Natural killer cell (primary cell): ENCODE measurements at regions not wholly inside any gene's neighbourhood (a gene's known extent, or its start where the extent isn't known, plus 50 kb on each side); places are given as distances from the start of the nearest gene placed in this dataset.

Experiments
- ATAC-seq, 3 donors: fragments of 150-1000 bp in 2 of 3; fragments of 200-7000 bp in 1 of 3; cut with Tn5 transposase; 1 replicate in 1 of 3; 2 replicates in 2 of 3; pipeline ENCODE4 v1.10.0; 2021; ENCODE audit warnings: mild to moderate bottlenecking in 2 of 3, moderate library complexity in 2 of 3
- DNase-seq, 2 donors: peaks; one replicate each; pipeline versions ENCODE4 v3.0.0 to v3.0.0-alpha.2; 2013 to 2021; ENCODE audit warnings: mixed read lengths in 1 of 2
- H3K27ac ChIP-seq: one replicate; pipeline ENCODE4 v1.5.1; 2013; ENCODE audit warnings: mild to moderate bottlenecking, low read length
- H3K27me3 ChIP-seq: one replicate; pipeline ENCODE4 v1.6.1; 2013; ENCODE audit warnings: low read length; ENCODE audit not compliant: control insufficient read depth, insufficient read depth
- H3K36me3 ChIP-seq: one replicate; pipeline ENCODE4 v1.6.1; 2013; ENCODE audit warnings: low read length; ENCODE audit not compliant: control insufficient read depth, insufficient read depth
- H3K4me1 ChIP-seq: one replicate; pipeline ENCODE4 v1.6.1; 2013; ENCODE audit warnings: low read length; ENCODE audit not compliant: control insufficient read depth, insufficient read depth
- H3K4me3 ChIP-seq: one replicate; pipeline ENCODE4 v1.5.1; 2013; ENCODE audit warnings: low read length
- H3K9me3 ChIP-seq: one replicate; pipeline ENCODE4 v1.6.1; 2013; ENCODE audit warnings: low read length; ENCODE audit not compliant: control insufficient read depth, insufficient read depth
- H3K27ac Mint-ChIP-seq, 2 donors: one replicate each; pipeline ENCODE4 v1.8.0; 2022; ENCODE audit warnings: mild to moderate bottlenecking in 2 of 2, mixed read lengths in 2 of 2, moderate library complexity in 1 of 2
- H3K27me3 Mint-ChIP-seq, 2 donors: one replicate each; pipeline ENCODE4 v1.8.0; 2022; ENCODE audit warnings: low read depth in 2 of 2, mixed read lengths in 2 of 2
- H3K36me3 Mint-ChIP-seq: one replicate; pipeline ENCODE4 v1.8.0; 2022; ENCODE audit warnings: mixed read lengths
- H3K4me1 Mint-ChIP-seq, 2 donors: one replicate each; pipeline ENCODE4 v1.8.0; 2022; ENCODE audit warnings: mixed read lengths in 2 of 2
- H3K4me3 Mint-ChIP-seq: one replicate; pipeline ENCODE4 v1.8.0; 2022; ENCODE audit warnings: mild to moderate bottlenecking, moderate library complexity, mixed read lengths
- H3K9me3 Mint-ChIP-seq, 2 donors: one replicate each; pipeline ENCODE4 v1.8.0; 2022; ENCODE audit warnings: mixed read lengths in 2 of 2
- CTCF ChIP-seq: fragments of 200-600 bp; IDR thresholded peaks from one replicate; pipeline ENCODE4 v1.8.0; 2022; ENCODE audit warnings: antibody characterized with exemption
- WGBS: methylation state at CpG from one replicate; pipeline ENCODE4 v1.1.7; 2013; ENCODE audit warnings: missing lambda C conversion rate; ENCODE audit not compliant: insufficient coverage; 5-methylcytosine and 5-hydroxymethylcytosine counted together
- intact Hi-C: fragments of 100-400 bp; cut with micrococcal nuclease; formaldehyde crosslinking; loops from one replicate; pipeline ENCODE4 v1.14.2; 2022

- 100% methylated on average over 1 of the region's 2 CpGs for WGBS
- ATAC-seq: no peak
Observed at GRCh38 chr2:194363878-194364277, 1293.1 kb upstream of the SLC39A10 start.

GRCh38 chr2:194363295-194363694 lies 1293.7 kb upstream of the SLC39A10 start:
- Mint-ChIP-seq H3K4me1 (no peaks in the 10 kb centered on the region), H3K36me3 (no peaks in the 10 kb centered on the region), H3K27ac (no peak overlapping the region), H3K27me3 (no peaks in the 10 kb centered on the region), H3K9me3 (peaks cover 13 to 15% of the 10 kb centered on the region in 2 donors), H3K4me3 (no peak overlapping the region)
- ATAC-seq (no peak), DNase-seq (no peak)
- Histone ChIP-seq H3K4me1 (no peaks in the 10 kb centered on the region), H3K9me3 (no peaks in the 10 kb centered on the region), H3K27ac (no peak overlapping the region), H3K36me3 (no peaks in the 10 kb centered on the region), H3K4me3 (no peak overlapping the region), H3K27me3 (no peaks in the 10 kb centered on the region)
- intact Hi-C loops: no loop called here
- no peak for TF ChIP-seq CTCF

More at GRCh38 chr2:194363878-194364277, 1293.1 kb upstream of the SLC39A10 start:
- Histone ChIP-seq H3K4me3 (no peak overlapping the region), H3K9me3 (no peaks in the 10 kb centered on the region), H3K36me3 (no peaks in the 10 kb centered on the region), H3K27ac (no peak overlapping the region), H3K4me1 (no peaks in the 10 kb centered on the region), H3K27me3 (no peaks in the 10 kb centered on the region)
- no peaks in the 10 kb centered on the region for H3K27me3 Mint-ChIP-seq
- no peaks in the 10 kb centered on the region for H3K36me3 Mint-ChIP-seq
- no peak for DNase-seq
- intact Hi-C loops: no loop called here
- no peak for TF ChIP-seq CTCF
- H3K9me3 Mint-ChIP-seq: peaks cover 10 to 11% of the 10 kb centered on the region in 2 donors
- H3K4me3 Mint-ChIP-seq: no peak overlapping the region
- no peak overlapping the region for H3K27ac Mint-ChIP-seq
- no peaks in the 10 kb centered on the region for H3K4me1 Mint-ChIP-seq

- Histone ChIP-seq H3K4me3 (no peak overlapping the region), H3K36me3 (no peaks in the 10 kb centered on the region), H3K4me1 (no peaks in the 10 kb centered on the region), H3K9me3 (no peaks in the 10 kb centered on the region), H3K27ac (no peak overlapping the region), H3K27me3 (no peaks in the 10 kb centered on the region)
- no peak overlapping the region for H3K4me3 Mint-ChIP-seq
- peaks cover 11% of the 10 kb centered on the region for H3K36me3 Mint-ChIP-seq
- DNase-seq (no peak), ATAC-seq (no peak)
- H3K27me3 Mint-ChIP-seq: no peaks in the 10 kb centered on the region
- H3K27ac Mint-ChIP-seq: no peak overlapping the region
- WGBS: 85% methylated on average over 1 of the region's 1 CpG
- no peaks in the 10 kb centered on the region for H3K4me1 Mint-ChIP-seq
- intact Hi-C loops: no loop called here
- no peak for TF ChIP-seq CTCF
- H3K9me3 Mint-ChIP-seq: peaks cover 10 to 15% of the 10 kb centered on the region in 2 donors
Observed at GRCh38 chr2:194352505-194352904, 1304.5 kb upstream of the SLC39A10 start.

GRCh38 chr2:194346193-194346592 lies 1310.8 kb upstream of the SLC39A10 start:
- TF ChIP-seq CTCF: no peak
- H3K27ac ChIP-seq: no peak overlapping the region
- Mint-ChIP-seq H3K4me1 (no peaks in the 10 kb centered on the region), H3K4me3 (no peak overlapping the region), H3K27me3 (no peaks in the 10 kb centered on the region), H3K9me3 (peaks cover 0 to 2% of the 10 kb centered on the region in 2 donors), H3K36me3 (no peaks in the 10 kb centered on the region), H3K27ac (no peak overlapping the region)
- no peaks in the 10 kb centered on the region for H3K27me3 ChIP-seq
- intact Hi-C loops: no loop called here
- DNase-seq: no peak
- 46% methylated on average over 1 of the region's 1 CpG for WGBS
- no peaks in the 10 kb centered on the region for H3K9me3 ChIP-seq
- ATAC-seq: no peak
- no peaks in the 10 kb centered on the region for H3K4me1 ChIP-seq
- H3K36me3 ChIP-seq: no peaks in the 10 kb centered on the region
- H3K4me3 ChIP-seq: no peak overlapping the region
